ENCODE measurements at regions not wholly inside any gene's neighbourhood (a gene's known extent, or its start where the extent isn't known, plus 50 kb on each side); places are given as distances from the start of the nearest gene placed in this dataset.

- dilution Hi-C loops (cut with MboI; ENCODE audit: extremely low pct_ligation_motif_present, low sequenced_read_pairs): no loop called here
- no peaks in the 10 kb centered on the region for H3K4me1 ChIP-seq (ENCODE audit: control insufficient read depth, extremely low read depth, insufficient read depth, low read length)
- no peaks in the 10 kb centered on the region for H3K9me3 ChIP-seq (ENCODE audit: control insufficient read depth, low read depth, low read length)
- H4K20me1 ChIP-seq (ENCODE audit: control insufficient read depth, extremely low read depth, insufficient read depth, low read length): no peaks in the 10 kb centered on the region
- H3K27me3 ChIP-seq (ENCODE audit: control insufficient read depth, extremely low read depth, insufficient read depth, low read length): no peaks in the 10 kb centered on the region
- H3K36me3 ChIP-seq (ENCODE audit: control insufficient read depth in 2 of 2, extremely low read depth in 1 of 2, insufficient read depth in 2 of 2, low read length in 2 of 2): no peaks in the 10 kb centered on the region
- no peaks in the 10 kb centered on the region for H3K9me1 ChIP-seq (ENCODE audit: control insufficient read depth, extremely low read depth, insufficient read depth, low read length)
- H3K27ac ChIP-seq (ENCODE audit: control insufficient read depth, insufficient read depth, low read length): no peak overlapping the region
- TF ChIP-seq EZH2 (IDR thresholded peaks at IDR 0.05; ENCODE audit: low read length): no peak
- TF ChIP-seq CTCF (optimal IDR thresholded peaks at IDR 0.05 in 1 of 3, IDR thresholded peaks at IDR 0.05 in 1 of 3, conservative IDR thresholded peaks at IDR 0.05 in 1 of 3; ENCODE audit: extremely low read depth in 1 of 3, insufficient read depth in 2 of 3, low read length in 3 of 3): no peak
- H3K4me2 ChIP-seq (ENCODE audit: control insufficient read depth, extremely low read depth, insufficient read depth, low read depth, low read length): no peak overlapping the region
- H2AFZ ChIP-seq (ENCODE audit: control insufficient read depth, low read length): no peak overlapping the region
- H3K4me3 ChIP-seq (ENCODE audit: control insufficient read depth in 2 of 3, extremely low read depth in 1 of 3, insufficient read depth in 2 of 3, low read depth in 1 of 3, low read length in 3 of 3): no peak overlapping the region
- DNase-seq (ENCODE audit: low read depth, low spot score): no peak
- no peak for FAIRE-seq
- H3K9ac ChIP-seq (ENCODE audit: control insufficient read depth, extremely low read depth, insufficient read depth, low read length): no peak overlapping the region
- H3K79me2 ChIP-seq (ENCODE audit: control insufficient read depth, insufficient read depth, low read length): no peaks in the 10 kb centered on the region
These were observed 479.0 kb downstream of the DISC1 start for GRCh38 chr1:232105561-232105960.

- Histone ChIP-seq H3K36me3 (ENCODE audit: control insufficient read depth in 2 of 2, extremely low read depth in 1 of 2, insufficient read depth in 2 of 2, low read length in 2 of 2) (no peaks in the 10 kb centered on the region), H3K4me2 (ENCODE audit: control insufficient read depth, extremely low read depth, insufficient read depth, low read depth, low read length) (no peak overlapping the region), H4K20me1 (ENCODE audit: control insufficient read depth, extremely low read depth, insufficient read depth, low read length) (no peaks in the 10 kb centered on the region), H2AFZ (ENCODE audit: control insufficient read depth, low read length) (no peak overlapping the region), H3K27me3 (ENCODE audit: control insufficient read depth, extremely low read depth, insufficient read depth, low read length) (no peaks in the 10 kb centered on the region), H3K9me1 (ENCODE audit: control insufficient read depth, extremely low read depth, insufficient read depth, low read length) (no peaks in the 10 kb centered on the region), H3K27ac (ENCODE audit: control insufficient read depth, insufficient read depth, low read length) (no peak overlapping the region), H3K9ac (ENCODE audit: control insufficient read depth, extremely low read depth, insufficient read depth, low read length) (no peak overlapping the region), H3K4me3 (ENCODE audit: control insufficient read depth in 2 of 3, extremely low read depth in 1 of 3, insufficient read depth in 2 of 3, low read depth in 1 of 3, low read length in 3 of 3) (no peak overlapping the region), H3K79me2 (ENCODE audit: control insufficient read depth, insufficient read depth, low read length) (no peaks in the 10 kb centered on the region), H3K9me3 (ENCODE audit: control insufficient read depth, low read depth, low read length) (no peaks in the 10 kb centered on the region), H3K4me1 (ENCODE audit: control insufficient read depth, extremely low read depth, insufficient read depth, low read length) (no peaks in the 10 kb centered on the region)
- TF ChIP-seq EZH2 (IDR thresholded peaks at IDR 0.05; ENCODE audit: low read length) (no peak), CTCF (optimal IDR thresholded peaks at IDR 0.05 in 1 of 3, IDR thresholded peaks at IDR 0.05 in 1 of 3, conservative IDR thresholded peaks at IDR 0.05 in 1 of 3; ENCODE audit: extremely low read depth in 1 of 3, insufficient read depth in 2 of 3, low read length in 3 of 3) (no peak)
- dilution Hi-C loops (cut with MboI; ENCODE audit: extremely low pct_ligation_motif_present, low sequenced_read_pairs): no loop called here
- FAIRE-seq (no peak), DNase-seq (ENCODE audit: low read depth, low spot score) (no peak)
These were observed 474.6 kb downstream of the DISC1 start for GRCh38 chr1:232101231-232101630.

All from keratinocyte (primary cell).